HG03520 (cell line): ENCODE measurements at regions not wholly inside any gene's neighbourhood (a gene's known extent, or its start where the extent isn't known, plus 50 kb on each side); places are given as distances from the start of the nearest gene placed in this dataset.

Experiments used
- ATAC-seq: cut with Tn5 transposase; IDR thresholded peaks from one replicate; pipeline ENCODE4 v1.9.1; 2021; ENCODE audit warnings: mild to moderate bottlenecking, moderate library complexity; ENCODE audit not compliant: unreplicated experiment

GRCh38 chr11:27907530-27907929 lies 200.4 kb downstream of the KIF18A start:
- no peak for ATAC-seq

GRCh38 chr11:27907091-27907490 lies 200.9 kb downstream of the KIF18A start:
- ATAC-seq: no peak

GRCh38 chr11:27904358-27905055 lies 203.4 kb downstream of the KIF18A start:
- ATAC-seq: no peak

GRCh38 chr11:27902981-27903624 lies 202.8 kb upstream of the BDNF start:
- no peak for ATAC-seq

- ATAC-seq: no peak
Measured at GRCh38 chr11:27898166-27898565, 197.9 kb upstream of the BDNF start.

- no peak for ATAC-seq
Measured at GRCh38 chr11:27896096-27896495, 195.8 kb upstream of the BDNF start.

- no peak for ATAC-seq
Measured at GRCh38 chr11:27894552-27894951, 194.3 kb upstream of the BDNF start.

GRCh38 chr11:27886857-27887256 lies 186.6 kb upstream of the BDNF start:
- ATAC-seq: no peak

GRCh38 chr11:27882066-27882697 lies 181.9 kb upstream of the BDNF start:
- ATAC-seq: peak; percentile 58

- no peak for ATAC-seq
Measured at GRCh38 chr11:27875831-27876775, 175.8 kb upstream of the BDNF start.

GRCh38 chr11:27874998-27875830 lies 175.0 kb upstream of the BDNF start:
- ATAC-seq: no peak

GRCh38 chr11:27873664-27874063 lies 173.4 kb upstream of the BDNF start:
- ATAC-seq: no peak

- ATAC-seq: no peak
Measured at GRCh38 chr11:27871056-27871455, 170.8 kb upstream of the BDNF start.

GRCh38 chr11:27869701-27870100 lies 169.4 kb upstream of the BDNF start:
- ATAC-seq: no peak

- no peak for ATAC-seq
Measured at GRCh38 chr11:27868709-27869108, 168.5 kb upstream of the BDNF start.

- ATAC-seq: no peak
Measured at GRCh38 chr11:27868226-27868625, 168.0 kb upstream of the BDNF start.

GRCh38 chr11:27865105-27865504 lies 164.8 kb upstream of the BDNF start:
- no peak for ATAC-seq

GRCh38 chr11:27864611-27865010 lies 164.4 kb upstream of the BDNF start:
- ATAC-seq: no peak

- no peak for ATAC-seq
Measured at GRCh38 chr11:27864091-27864491, 163.8 kb upstream of the BDNF start.

- no peak for ATAC-seq
Measured at GRCh38 chr11:27863637-27864036, 163.4 kb upstream of the BDNF start.
